ENCODE measurements at regions not wholly inside any gene's neighbourhood (a gene's known extent, or its start where the extent isn't known, plus 50 kb on each side); places are given as distances from the start of the nearest gene placed in this dataset.

DNA sequence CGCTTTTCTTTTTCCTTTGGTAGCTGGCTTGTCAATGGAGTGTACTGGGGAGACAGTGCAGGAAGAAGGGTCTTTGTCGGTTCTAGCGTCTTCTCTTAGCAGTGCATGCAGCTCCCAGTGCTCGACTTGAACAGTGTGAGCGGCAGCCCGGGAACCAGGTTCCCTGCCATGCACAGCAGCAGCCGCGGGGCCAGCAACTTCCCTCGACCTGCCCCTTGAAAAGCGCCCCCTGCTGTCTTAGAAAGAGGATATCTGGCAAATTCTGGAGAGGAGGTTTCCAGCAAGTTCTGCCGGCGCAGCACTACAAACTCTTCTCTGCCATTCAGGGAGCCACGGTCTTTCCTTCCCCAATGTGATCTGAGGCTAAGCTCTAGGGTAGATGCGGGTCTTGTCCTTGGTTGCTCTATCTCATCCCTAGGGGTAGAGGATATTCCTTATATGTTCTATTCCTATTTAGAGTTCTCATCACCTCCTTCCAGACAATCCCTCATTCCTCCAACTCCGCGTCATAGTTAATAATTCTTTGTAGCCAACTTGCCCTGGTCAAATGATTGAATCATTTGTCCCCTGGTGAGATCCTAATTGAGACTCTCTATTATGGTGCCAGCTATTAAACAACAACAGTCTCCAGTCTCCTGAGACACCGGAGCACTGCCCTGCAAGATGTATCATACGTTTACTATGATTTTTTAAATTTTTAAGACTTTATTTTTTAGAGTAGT is 451.3 kb downstream of the PMP22 start:
- peak; percentile 3 for DNase-seq (ENCODE audit: low read depth)

DNA sequence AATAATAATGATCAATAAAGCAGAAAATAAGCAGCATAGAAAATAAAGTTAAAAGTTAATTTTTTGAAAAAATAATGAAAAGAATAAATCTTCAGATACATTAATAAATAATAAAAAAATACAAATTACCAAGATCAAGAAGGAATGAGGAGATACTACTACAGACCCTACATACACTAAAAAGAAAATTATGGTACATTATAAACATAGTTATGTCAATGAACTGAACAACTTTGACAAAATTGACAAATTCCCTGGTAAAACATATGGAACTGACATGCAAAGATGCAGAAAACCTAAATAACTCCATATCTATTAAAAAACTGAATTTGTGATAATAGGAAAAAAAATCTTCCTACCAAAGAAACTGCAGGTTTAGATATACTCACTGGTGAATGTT is 456.7 kb downstream of the PMP22 start:
- no peak for DNase-seq (ENCODE audit: low read depth)

DNA sequence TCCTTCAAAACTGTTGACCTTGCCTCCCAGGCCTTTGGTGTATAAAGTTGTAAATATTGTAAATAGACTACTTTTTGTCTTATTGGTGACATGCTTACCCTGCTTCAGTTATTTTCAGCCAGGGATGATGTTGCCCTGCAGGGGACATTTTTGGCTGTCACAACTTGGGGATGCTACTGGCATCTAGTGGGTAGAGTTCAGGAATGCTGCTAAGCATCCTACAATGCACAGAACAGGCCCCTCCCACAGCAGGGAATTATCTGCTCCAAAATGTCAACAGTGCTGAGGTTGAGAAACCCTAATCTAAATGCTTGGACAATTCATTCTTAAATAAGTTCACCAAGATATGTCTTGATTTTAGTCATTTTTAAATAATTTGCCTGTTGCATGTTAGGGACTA is 459.8 kb downstream of the PMP22 start:
- no peak for DNase-seq (ENCODE audit: low read depth)

DNA sequence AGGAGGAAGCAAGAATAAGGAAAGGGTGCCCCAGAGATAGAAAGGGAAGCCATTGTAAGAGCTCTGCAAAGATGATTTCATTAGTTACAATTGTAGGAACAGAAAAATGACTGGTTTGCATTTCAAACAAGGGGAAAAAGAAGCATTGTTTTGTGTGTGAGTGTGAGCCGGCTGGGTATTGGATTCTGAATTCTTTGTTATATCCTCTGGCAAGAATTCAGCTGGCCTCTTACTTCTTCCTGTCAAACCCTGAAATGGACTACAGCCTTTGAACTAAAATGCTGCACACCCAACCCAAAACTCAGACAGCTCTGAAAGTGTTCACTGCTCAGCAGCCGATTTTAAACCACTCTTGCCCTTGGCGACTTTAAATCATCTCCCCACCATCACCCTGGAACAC is 461.3 kb downstream of the PMP22 start:
- no peak for DNase-seq (ENCODE audit: low read depth)

DNA sequence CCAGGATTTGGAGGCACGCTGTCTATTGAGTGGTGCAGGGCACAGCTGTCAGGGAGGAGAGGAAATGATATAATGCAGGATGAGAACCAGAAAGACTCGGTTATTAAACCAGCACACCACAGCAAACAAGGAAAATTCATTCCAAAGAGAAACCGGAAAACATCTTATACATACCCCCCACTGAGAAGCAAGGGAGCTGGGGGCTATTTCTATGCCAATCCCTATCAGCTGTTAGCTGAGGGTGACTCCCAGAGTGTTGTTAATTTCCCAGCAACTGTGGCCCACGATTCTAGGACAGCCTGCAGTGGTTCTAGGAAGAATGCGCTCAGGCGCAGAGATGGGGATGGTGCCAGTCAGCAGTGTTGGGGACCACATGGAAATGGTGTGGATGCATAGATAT is 467.3 kb downstream of the PMP22 start:
- no peak for DNase-seq (ENCODE audit: low read depth)

DNA sequence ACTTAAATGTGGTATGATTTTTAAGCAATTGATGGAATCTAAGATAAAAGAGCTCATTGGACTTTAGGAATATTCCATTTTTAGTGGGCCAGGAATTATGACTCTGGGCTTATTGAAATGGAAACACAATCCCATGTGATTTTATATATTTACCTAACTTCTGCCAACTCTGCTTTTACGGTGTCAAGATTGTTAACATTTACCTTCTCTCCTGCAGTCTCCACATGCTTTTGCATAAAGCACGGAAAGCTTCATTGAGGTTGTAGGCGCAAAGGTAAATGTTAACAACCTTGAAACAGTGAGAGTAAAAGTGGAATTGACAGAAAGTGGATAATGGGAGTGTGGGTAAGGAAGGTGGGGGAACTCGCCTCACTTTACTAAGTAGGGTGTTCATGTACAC is 468.1 kb downstream of the PMP22 start:
- no peak for DNase-seq (ENCODE audit: low read depth)

DNA sequence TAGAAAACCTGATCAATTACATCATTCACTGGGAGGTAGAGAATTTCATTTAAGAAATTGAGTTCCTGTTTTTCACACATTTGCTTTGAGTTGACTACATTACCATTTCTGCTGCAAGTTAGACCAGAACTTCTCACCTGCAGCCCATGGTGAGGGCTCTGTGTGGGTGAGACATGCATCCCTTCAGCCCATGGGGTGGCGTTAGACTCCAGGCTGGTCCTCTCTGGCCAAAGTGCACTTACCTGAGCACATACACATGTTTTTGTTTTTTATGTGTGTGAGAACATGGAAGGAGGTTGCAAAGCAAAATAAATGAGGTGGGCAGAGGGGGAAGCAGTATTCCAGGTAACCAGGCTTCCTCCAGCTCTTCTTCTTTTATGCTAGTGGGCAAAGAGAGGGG is 470.2 kb downstream of the PMP22 start:
- DNase-seq (ENCODE audit: low read depth), result no peak

DNA sequence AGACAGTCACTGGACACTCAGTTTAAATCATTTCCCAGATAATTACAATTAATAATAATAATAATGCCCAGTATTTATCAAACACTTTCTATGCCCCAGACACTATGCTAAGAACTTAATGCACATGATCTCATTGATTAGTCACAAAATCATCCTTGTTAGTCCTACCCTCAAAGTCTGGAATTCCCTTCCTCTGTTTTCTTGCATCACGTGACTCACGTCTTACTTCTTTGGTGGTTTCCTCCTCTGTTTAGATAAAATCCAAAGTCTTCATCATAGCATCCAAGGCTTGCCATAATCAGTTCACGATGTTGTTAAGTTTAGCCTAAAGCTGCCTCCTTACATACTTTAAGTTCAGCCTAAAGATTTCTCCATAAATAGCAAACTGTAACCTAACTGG is 471.9 kb downstream of the PMP22 start:
- DNase-seq (ENCODE audit: low read depth), result no peak

DNA sequence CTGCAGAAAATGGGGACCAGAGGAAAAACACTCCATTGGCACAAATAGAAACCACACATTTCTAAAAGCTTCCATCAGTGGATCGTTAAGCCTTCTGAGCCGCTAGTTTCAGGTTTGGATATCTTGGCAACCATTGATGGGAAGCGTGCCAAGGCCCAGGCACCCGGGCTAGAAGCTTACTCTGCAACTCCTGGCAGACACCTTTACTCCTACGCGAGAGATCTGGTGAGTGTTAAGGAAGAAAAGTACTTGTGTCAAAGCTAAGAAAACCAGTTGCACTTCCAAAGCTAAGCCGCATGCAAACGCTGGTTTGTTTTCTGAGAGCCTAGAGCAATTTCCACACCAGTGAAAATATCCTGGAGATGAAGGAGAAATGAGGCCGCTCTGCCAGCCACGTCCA is 472.4 kb downstream of the PMP22 start:
- DNase-seq (ENCODE audit: low read depth), result no peak

DNA sequence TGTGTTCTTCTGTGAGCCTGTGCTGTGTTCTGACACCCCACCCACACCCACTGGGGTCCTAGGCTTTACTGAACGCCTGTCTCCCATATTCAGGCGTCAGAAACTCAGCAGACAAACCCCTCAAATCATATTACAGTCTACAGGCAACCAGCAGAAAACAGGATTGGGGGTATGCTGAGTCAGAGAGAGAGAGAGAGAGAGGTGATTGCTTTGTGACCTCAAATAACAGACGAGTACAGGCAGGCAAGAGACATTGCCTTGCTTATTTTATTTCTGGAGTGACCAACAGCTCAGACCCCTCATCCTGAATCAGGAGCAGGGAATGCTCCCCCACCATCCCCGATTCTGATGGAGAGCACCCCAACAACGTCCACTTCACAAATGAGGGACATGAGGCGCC is 473.9 kb downstream of the PMP22 start:
- no peak for DNase-seq (ENCODE audit: low read depth)

DNA sequence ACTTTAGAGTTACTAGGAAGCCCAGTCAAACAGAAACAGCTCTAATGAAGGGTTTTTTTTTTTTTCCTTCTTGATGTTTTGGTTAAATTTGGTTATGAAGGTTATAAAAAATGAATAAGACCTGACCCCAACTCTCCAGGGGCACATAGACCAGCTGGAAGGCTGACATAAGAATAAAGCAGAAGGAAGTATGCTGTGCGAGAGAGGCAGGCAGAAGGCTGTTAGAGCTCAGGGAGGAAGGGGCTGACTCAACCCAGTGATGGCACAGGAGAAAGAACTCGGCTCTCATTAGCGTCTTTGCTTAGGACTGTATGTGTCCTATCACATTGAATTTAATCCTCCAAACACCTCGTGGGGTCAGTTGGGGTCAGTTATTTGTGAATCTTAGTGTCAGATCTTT is 474.6 kb downstream of the PMP22 start:
- DNase-seq (ENCODE audit: low read depth), result no peak

DNA sequence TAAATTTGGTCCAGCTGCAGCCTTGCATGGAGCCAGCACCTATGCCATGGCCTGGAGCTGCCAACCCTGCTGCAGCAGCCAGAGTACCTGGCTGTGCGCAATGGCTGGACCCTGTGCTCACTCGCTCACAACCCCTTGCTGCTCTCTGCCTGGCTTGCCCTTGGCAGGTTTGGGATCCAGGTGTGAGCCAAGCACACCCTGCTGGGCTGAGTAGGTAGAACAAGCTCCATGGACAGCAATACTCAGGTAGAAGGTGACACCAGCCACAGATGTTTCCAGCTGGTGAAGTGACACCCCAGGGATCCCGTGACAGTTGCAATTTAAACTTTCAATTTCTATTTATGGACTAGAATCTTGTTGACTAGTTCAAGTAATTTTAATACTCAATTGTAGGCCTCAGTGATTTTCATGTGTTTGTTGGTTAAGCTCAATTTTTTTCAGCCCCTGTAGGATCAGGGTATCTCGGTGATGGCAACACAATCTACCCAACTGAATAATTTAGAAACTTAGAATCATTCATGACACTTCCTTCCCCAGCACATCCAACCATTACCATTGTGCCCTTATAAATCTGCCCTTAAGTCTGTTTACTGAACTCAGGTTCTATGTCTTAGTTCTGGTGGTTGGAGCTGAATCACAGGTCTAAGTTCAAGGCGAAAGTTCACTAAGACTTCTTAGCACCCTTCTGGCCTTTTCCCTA is 480.0 kb downstream of the PMP22 start:
- peak; percentile 7 for DNase-seq (ENCODE audit: low read depth)

DNA sequence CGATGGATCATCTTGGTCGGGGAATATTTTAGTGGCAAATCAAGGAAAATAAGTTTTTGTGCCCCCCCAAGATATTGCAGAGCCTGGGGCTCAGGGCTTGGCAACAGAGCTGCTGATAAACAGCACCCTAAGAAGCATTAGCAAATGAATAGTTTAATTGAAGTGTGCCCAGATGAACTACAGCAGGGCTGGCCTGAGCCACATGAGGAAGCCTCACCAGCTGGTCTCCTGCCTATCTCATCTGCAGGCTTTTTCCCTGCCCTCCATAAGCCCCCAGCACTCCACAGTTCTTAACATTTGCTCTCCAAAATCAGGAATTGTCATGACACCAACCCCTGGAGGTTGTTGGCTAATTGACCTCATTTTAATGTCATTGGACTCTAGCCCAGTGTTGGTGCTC is 480.2 kb downstream of the HS3ST3B1 start:
- no peak for DNase-seq (ENCODE audit: low read depth)

DNA sequence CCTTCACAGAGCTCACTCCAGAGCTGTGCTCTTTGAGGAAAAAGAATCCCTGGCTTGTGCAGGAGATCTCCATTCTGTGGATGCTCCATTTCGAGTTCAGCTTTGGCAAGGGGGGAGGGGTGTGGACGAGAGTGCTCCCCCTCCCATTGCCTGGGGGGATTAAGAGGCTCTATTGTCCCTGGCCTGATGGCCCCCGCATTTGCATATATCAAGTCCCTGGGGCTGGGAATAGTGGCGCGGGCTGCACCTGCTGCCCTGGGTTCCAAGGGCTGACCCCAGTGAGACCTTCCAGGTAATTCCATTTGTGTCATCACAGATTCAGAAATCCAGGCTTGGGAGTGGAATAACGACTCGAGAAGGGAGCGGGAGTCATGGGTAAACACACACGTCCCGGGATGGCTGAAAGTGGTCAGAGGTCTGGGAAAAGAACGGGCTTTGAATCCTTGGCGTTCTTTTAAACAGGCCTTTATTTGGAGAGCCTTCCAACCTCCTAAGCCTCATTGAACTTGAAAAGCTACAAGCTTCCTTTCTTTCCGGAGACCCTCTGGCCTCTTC is 479.3 kb downstream of the HS3ST3B1 start:
- DNase-seq (ENCODE audit: low read depth), result no peak

DNA sequence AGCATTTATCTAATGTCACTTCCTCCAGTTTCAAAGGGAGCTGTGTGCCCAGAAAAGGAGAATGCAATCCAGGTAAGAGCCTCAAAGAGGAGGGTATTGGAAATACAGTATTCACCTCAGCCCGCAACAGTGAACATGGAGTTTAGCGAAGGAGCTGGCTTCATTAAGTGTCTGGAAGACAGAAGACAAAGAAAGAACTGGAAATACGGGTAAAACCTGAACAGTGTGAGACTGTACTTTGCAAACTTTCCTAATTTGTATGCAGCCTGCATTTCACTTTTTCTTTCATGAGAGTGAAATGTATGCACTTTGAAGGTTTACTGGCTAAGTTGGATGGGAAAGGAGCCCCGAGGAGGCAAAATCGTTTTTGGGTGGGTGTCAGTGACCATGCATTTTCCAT is 478.4 kb downstream of the HS3ST3B1 start:
- no peak for DNase-seq (ENCODE audit: low read depth)

DNA sequence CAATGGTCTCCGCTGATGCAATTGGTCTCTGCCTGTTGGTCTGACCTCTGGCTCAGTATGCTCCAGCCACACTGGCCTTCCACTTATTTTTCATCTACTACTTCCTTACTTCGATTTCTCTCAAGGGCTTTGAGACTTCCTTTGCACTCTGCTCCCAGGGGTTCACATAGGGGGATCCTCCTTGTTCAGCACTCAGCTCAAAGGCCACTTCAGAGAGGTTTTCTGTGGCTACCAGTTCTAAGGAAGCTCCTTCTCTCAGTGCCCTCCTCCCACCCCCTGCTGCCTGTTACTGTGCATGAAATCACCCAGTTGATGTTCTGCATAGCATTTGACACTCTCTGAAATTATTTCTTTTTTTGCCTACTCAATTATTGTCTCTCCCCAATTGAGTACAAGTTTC is 476.4 kb downstream of the HS3ST3B1 start:
- DNase-seq (ENCODE audit: low read depth), result no peak

DNA sequence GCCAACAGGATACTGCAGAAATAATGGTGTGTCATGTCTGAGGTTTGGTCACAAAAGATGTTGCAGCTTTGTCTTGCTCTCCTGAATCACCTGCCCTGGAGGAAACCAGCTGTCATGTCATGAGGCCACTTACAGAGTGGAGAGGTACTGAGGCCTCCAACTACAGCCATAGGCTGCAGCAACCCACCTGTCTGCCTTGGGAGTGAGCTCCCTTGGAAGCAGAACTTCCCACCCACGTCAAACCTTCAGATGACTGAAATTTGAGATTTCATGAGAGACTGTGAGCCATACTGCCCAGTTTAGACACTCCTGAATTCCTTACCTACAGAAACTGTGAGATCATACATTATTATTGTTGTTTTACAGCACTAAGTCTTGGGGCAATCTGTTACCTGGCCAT is 475.9 kb downstream of the HS3ST3B1 start:
- no peak for DNase-seq (ENCODE audit: low read depth)

DNA sequence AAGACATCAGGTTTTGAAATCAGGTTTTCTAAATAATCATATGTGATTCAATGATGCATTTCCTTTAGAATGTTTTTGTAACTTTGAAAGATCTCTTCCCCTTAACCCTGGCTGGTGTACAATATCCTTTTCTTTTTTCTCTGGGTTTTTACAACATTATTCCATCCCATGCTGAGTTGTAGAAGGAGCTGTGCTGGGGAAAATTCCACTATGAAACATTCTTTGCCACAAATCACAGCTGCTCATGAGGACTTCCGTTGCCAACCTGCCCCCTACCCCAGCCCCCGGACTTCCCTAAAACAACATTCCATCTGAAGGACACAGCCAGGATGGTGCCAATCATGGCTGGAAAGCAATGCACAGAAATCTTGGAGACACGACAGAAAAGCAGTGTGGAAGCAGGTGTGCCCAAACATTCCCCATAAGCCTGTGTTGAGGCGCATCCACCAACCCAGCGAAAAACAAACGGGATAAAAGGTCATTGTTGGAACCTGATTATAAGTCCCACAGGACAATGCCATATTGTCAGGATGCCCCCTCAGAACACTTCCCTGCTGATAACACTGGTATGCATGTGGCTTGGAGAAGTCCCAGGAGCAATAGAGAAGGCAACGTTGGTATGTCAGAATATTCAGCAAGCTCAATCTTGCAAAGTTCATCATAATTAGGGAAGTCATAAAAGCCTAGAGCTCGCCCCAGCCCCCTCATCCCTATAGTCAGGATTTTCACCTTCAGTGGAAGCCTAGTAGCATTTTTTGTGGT is 475.0 kb downstream of the HS3ST3B1 start:
- DNase-seq (ENCODE audit: low read depth), result no peak

DNA sequence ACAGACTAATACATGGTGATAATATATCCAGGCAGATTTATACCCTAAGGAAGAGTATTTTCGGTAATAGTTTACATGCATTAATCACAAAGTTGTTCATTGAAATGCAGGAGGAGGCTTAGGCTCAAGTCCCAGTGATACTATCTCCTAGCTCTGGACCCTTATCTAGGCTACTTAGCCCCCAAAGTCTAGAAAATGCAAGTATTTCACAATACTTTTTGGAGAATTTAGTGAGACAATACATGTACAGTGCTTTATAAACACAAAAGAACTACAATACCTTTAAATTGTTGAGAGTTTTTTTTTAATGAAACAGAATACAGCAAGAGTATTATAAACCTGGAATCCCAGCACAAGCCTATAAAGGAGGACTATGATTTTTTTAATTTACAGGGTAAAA is 473.9 kb downstream of the HS3ST3B1 start:
- DNase-seq (ENCODE audit: low read depth), result no peak

DNA sequence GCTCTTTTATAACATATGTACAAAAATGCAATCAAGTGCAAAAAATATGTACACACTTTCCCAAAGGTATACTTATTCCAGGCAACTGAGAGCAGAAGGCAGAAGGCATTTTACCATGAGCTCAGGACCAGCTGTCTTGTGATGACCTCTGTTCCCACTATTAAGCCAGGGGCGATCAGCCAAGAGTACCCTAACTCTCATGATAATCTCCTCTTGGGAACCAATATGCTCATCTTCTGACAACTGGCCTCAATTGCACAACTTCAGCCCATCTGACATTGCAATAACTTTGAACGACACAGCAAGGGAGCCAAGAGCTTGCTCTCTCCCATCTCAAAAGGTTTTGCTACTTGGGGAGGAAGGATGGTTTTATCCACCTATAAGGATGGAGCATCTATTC is 471.9 kb downstream of the HS3ST3B1 start:
- no peak for DNase-seq (ENCODE audit: low read depth)

DNA sequence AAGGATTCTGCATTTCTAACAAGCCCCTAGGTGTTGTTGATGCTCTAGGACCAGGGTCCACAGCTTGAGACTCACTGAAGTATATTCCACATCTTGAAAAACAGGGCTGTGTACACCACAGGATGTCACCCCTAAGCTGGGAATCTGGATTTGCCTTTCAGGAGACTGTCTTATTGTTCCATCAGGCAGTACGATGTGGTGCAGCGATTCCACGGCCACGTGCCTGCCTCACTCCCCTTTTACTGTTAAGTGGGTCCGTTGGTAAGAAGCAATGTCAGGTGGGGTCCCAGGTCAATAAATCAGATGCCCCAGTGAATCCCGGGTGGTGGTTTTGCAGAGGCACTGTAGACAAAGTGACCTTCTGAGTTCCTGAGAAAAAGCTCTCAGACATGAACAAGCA is 470.7 kb downstream of the HS3ST3B1 start:
- no peak for DNase-seq (ENCODE audit: low read depth)

DNA sequence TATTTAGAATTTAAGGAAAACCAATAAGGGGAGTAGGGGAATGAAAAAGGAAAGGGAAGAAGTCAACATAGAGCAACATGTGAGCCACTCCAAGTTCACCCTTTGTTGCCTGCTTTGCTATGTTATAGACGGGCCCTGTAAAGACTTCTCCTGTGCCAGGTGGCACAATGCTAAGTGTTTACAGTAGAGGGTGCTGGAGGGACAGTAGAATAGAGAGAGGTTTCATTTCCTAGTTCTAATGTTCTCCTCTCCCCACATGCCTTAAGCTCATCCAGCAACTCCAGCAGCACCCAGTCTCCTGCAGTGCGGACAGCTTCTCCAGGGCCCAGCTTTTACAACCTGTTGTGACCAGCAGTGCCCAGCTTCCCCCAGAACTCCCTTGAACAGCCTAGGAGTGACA is 468.0 kb downstream of the HS3ST3B1 start:
- DNase-seq (ENCODE audit: low read depth), result no peak

Measured in T follicular helper cell (primary cell).